GM19328 (cell line): ENCODE measurements at regions not wholly inside any gene's neighbourhood (a gene's known extent, or its start where the extent isn't known, plus 50 kb on each side); places are given as distances from the start of the nearest gene placed in this dataset.

Experiments
- ATAC-seq: cut with Tn5 transposase; IDR thresholded peaks from one replicate; pipeline ENCODE4 v1.9.1; 2021; ENCODE audit warnings: mild to moderate bottlenecking, moderate library complexity; ENCODE audit not compliant: unreplicated experiment

- ATAC-seq, result no peak
These were observed 471.5 kb downstream of the SPRY1 start for GRCh38 chr4:123867910-123868587.

DNA sequence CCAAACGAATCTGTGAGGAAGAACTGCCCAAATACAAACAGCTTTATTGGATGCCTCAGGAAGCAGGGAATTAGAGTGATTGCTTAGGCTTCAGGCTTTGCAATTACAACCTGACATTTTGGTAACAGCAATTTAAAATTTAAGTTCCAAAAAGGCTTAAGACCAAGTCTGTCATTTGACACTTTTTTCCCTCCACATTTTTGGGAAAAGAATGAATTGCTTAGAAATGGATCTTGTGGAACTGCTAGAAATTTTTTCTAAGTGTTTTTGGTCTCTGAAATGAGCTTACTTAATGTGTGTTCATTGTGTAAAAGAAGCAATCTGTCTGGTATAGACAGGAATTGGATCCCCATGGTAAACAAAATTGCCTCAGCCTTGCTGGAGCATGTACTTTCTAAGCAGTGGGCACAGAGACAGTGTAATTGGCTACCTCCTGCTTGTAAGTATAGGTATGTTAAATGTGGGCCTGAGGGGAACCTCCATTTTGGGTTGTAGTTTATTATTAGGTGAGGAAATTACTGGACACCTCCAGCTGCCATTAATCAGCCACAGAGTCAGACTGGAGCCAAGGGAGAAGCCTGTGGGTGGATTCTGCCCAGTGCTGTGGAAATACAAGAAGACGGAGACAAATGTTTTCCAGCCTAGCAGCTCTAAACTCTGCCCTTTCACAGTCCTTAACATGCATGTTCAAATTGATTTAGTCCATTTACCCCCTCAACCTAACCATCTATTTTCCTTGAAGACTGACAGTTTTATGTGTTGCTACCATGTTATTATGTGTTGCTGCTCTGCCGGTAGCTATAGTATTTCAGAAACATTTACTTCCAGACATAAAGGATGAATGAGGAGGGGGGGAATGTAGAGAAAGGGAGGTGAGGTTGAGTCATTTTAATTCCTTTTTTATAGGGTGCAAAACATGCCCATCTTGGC lies 473.0 kb downstream of the SPRY1 start:
- ATAC-seq, result no peak

DNA sequence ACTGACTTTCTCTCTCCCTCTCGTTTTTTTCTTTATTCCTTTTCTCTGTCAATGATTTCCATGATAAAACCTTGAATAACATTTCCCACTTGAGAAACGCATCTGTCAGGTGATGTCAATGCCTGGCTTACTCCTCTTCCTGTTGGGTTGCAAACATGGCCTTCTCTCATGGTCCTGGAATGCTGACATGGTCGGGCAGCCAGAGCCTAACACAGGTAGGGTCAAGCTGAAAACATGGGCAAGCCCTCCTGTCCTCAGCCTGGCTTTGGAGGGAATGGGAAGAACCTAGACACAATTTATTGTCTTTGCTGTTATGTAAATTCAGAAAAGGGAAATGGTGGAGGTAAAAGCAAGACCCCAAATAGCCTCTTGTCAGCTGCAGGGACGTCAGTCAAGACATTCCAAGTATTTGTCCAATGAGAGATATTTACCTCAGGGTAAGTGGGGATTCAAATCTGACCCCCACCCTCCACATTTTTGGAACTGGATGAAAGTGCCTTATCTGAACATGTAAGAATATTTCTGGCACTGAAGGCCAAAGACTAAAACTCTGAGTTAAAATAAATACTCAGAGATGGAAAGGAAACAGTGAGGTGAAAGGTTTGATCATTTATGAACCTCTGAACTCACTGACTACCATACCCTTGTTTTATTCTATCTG lies 473.8 kb downstream of the SPRY1 start:
- ATAC-seq, result no peak

- ATAC-seq, result no peak
These were observed 474.7 kb downstream of the SPRY1 start for GRCh38 chr4:123871341-123871740.

- ATAC-seq, result no peak
These were observed 477.5 kb downstream of the SPRY1 start for GRCh38 chr4:123874063-123874462.

- ATAC-seq, result no peak
These were observed 479.5 kb downstream of the SPRY1 start for GRCh38 chr4:123876143-123876542.

GRCh38 chr4:123876671-123877101 lies 480.1 kb downstream of the SPRY1 start:
- no peak for ATAC-seq

DNA sequence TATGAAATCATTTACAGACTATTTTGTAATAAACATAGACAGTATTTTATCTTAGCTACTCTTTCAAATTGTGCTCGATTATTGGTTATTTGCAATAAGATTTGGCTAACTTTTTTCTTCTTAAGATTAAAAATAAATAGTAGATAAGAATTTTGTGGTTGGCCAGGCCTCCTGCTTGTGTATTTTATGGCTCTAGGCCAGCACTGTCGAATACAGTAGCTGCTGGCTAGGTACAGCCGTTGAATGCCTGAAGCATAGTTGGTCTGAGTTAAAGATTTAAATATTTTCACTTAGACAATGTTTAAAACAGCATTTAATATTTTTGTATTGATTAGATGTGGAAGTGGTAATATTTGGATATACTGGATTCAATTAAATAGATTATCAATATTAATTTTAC lies 481.0 kb downstream of the SPRY1 start:
- no peak for ATAC-seq

DNA sequence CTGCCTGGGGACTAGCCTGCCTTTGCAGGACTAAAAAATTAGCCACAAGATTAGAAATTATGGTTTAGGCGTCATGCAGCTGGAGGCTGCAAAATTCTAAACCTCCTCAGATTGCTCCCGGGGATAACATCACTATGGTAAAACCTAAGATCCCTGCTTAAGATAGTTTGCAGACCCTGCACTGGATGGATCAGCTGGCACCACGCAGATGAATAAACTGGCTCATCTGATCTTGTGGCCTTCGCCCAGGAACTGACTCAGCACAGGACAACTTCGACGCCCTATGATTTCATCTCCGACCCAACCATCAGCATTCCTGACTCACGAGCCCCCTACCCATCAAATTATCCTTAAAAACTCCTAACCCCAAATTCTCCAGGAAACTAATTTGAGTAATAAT lies 482.4 kb downstream of the SPRY1 start:
- no peak for ATAC-seq

GRCh38 chr4:123880631-123881030 lies 484.0 kb downstream of the SPRY1 start:
- no peak for ATAC-seq

- ATAC-seq, result no peak
These were observed 488.3 kb downstream of the SPRY1 start for GRCh38 chr4:123884922-123885321.

- no peak for ATAC-seq
These were observed 492.9 kb downstream of the SPRY1 start for GRCh38 chr4:123889507-123889906.

DNA sequence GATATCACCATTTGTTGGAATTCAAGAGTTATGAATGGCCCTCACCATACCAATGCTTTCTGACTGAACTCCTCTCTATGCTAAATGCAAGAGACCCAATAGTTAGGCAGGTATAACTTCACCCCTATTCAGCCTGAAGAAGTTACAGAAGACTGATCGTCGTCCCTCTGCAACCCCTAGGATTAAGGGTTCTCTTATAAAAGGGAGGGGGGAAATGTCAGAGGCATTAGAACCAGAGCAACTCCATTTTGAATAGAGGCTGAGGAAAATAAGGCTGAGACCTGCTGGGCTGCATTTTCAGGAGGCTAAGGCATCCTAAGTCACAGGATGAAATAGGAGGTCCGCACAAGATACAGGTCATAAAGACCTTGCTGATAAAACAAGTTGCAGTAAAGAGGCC lies 494.3 kb downstream of the SPRY1 start:
- no peak for ATAC-seq

DNA sequence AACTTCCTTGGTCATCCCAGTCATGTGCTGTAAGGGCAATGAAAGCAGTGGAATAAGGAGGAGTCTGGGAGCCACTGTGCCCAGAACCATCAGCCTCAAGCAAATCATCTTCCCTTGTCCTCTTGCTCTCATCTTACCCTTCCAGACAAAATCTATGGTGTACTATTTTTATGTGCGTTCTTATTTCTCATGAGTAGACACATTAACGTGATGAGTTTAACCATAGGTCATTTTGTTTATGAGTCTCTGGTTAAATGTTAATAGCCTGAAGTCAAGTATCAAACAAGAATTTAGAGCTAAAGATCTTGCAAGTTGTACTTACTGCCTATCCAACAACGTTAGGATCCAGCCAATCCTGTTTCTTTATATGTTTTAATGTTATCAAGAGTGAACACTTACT lies 495.3 kb downstream of the SPRY1 start:
- ATAC-seq, result no peak

- ATAC-seq, result no peak
These were observed 495.9 kb downstream of the SPRY1 start for GRCh38 chr4:123892368-123892976.

DNA sequence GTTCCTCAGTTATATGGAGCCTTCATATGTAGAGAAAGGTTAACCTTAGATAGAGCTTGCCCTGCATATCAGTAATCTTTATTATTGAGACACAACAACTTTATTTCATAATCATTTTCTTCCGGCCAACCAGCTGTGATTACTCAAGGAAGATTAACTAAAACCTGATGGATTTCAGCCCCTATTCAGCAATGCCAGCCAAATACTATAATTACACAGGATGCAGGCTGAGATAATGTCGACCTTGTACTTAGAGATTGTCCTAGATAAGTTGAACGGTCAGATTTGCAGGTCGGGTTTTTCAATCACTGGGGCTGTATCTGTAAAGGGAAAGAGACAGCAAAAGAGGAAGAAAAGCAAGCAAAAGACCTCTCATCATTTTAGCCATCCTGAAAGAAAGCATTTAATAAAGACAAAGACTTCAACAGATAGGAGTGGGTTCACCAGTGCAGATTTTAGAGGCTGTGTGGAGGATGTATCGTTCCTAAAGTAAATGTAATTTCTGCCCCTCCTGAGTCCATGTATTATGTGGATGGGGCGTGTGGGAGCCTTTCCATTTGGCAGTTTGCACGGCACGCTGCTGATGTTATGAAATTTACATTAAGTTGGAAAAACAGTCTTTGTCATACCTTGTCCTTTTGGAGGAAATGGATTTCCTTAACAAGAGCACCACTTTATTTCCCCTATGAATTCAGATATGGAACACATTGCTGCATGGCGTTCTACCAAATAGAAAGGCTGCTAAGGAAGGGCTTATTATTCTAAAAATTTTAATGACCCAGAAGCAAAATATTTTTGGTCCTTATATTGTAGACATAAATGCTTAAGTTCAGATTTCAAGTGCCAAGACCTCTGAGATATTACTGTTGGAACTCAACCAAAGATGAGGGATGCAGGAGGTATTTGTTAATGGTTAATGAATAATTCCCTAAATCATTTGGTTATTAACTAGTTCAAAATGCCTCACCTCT lies 496.7 kb downstream of the SPRY1 start:
- ATAC-seq, result no peak

- no peak for ATAC-seq
These were observed 500.0 kb downstream of the SPRY1 start for GRCh38 chr4:123896446-123897071.

- no peak for ATAC-seq
These were observed 502.5 kb downstream of the SPRY1 start for GRCh38 chr4:123898946-123899666.

- ATAC-seq, result no peak
These were observed 508.3 kb downstream of the SPRY1 start for GRCh38 chr4:123904882-123905281.
